ENCODE measurements at regions not wholly inside any gene's neighbourhood (a gene's known extent, or its start where the extent isn't known, plus 50 kb on each side); places are given as distances from the start of the nearest gene placed in this dataset.

DNA sequence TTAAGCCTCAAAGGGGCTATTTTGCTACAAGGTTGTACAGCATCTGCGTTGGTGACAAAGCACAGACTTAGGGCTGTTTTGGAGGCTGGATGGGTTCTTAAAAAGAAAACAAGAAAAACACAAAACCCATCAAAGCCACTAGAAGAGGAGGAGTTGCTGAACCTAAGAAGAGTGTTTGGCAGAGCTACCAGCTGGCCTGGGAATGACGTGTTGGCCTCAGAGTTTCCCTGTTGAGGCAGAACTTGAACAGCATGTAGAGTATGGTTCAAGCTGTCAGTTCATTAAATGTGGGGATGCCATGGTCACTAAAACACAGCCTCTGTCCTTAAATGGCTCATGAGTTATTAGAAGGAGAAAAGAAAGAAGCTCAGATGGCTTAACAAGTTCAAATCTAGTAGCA, 162.5 kb downstream of the TTC32 start:
- H3K4me3 ChIP-seq (ENCODE audit: low read depth, low read length): no peak overlapping the region
- TF ChIP-seq, protein P1, sequence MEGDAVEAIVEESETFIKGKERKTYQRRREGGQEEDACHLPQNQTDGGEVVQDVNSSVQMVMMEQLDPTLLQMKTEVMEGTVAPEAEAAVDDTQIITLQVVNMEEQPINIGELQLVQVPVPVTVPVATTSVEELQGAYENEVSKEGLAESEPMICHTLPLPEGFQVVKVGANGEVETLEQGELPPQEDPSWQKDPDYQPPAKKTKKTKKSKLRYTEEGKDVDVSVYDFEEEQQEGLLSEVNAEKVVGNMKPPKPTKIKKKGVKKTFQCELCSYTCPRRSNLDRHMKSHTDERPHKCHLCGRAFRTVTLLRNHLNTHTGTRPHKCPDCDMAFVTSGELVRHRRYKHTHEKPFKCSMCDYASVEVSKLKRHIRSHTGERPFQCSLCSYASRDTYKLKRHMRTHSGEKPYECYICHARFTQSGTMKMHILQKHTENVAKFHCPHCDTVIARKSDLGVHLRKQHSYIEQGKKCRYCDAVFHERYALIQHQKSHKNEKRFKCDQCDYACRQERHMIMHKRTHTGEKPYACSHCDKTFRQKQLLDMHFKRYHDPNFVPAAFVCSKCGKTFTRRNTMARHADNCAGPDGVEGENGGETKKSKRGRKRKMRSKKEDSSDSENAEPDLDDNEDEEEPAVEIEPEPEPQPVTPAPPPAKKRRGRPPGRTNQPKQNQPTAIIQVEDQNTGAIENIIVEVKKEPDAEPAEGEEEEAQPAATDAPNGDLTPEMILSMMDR (IDR thresholded peaks at IDR 0.05; ENCODE audit: borderline replicate concordance, insufficient read depth, low read depth, low read length): no peak

DNA sequence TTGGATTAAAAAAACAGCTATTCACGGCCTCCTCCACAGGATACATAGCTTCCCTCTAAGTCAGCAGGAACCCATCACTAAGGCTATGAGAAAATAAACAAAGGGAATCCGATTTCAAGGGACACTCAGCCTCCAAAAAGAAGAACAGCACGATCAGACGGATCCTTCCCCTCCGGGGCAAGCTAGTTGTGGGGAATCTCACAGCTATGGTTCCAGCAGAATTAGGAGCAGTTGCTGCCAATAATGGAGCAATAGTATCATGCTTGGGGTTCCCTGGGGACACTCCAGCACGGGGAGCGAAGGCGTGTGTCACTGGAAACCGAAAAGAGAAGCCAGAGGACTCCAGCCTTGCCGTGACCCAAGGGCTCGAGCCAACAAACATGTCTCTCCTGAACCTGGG, 163.1 kb downstream of the TTC32 start:
- TF ChIP-seq, protein P1 (IDR thresholded peaks at IDR 0.05; ENCODE audit: borderline replicate concordance, insufficient read depth, low read depth, low read length): no peak

GRCh38 chr2:19736191-19736831, 165.5 kb downstream of the TTC32 start:
- TF ChIP-seq, protein P1 (IDR thresholded peaks at IDR 0.05; ENCODE audit: borderline replicate concordance, insufficient read depth, low read depth, low read length): no peak
- H3K4me3 ChIP-seq (ENCODE audit: low read depth, low read length): no peak overlapping the region

More for the DNA sequence above, 163.1 kb downstream of the TTC32 start:
- H3K4me3 ChIP-seq (ENCODE audit: low read depth, low read length): no peak overlapping the region

DNA sequence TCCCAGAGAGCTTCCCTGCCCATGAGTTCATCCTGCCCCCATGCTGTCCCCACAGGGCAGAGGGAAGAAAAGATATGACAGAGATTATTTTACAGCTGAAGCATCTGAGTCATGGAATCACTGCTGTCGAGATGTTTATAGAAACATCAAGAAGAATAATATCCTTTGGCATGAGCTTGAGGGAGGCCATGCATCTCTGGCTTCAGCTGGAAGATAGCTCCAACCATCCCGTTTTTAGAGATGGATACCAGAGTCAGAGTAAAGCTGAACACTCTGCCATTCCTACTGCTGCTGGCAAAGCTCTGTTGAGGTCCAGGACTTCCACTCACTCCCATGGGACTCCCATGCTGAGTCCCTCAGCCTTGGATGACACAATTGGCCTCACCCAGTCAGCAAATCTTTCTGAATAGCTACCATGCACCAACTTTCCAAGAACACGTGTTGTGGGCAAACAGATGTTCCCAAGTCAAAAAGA, 167.8 kb downstream of the TTC32 start:
- TF ChIP-seq, protein P1 (IDR thresholded peaks at IDR 0.05; ENCODE audit: borderline replicate concordance, insufficient read depth, low read depth, low read length): no peak
- no peak overlapping the region for H3K4me3 ChIP-seq (ENCODE audit: low read depth, low read length)

GRCh38 chr2:19733390-19733789, 168.4 kb downstream of the TTC32 start:
- H3K4me3 ChIP-seq (ENCODE audit: low read depth, low read length): no peak overlapping the region
- TF ChIP-seq, protein P1 (IDR thresholded peaks at IDR 0.05; ENCODE audit: borderline replicate concordance, insufficient read depth, low read depth, low read length): no peak

- TF ChIP-seq, protein P1 (IDR thresholded peaks at IDR 0.05; ENCODE audit: borderline replicate concordance, insufficient read depth, low read depth, low read length): no peak
These were observed 169.5 kb downstream of the TTC32 start for GRCh38 chr2:19732255-19732654.

DNA sequence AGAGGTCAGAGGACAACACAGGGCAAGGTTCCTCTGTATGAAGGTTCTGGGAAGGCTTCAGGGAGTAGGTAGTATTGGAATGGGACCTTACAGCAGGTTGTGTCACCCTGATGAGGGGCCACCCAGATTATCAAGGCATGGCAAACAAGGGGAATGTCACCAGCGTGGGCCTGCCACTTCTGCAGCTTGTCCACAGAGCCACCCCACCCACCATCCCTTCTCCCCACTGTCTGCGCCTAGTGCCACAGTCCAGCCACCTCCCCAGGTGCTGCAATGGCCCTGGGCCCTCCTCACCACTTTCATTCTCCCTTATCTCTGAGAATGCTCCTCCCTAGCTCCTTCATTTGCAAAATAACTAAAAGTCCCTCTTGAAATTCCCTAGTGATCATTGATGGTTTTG, 170.3 kb downstream of the TTC32 start:
- TF ChIP-seq, protein P1 (IDR thresholded peaks at IDR 0.05; ENCODE audit: borderline replicate concordance, insufficient read depth, low read depth, low read length): no peak
- no peak overlapping the region for H3K4me3 ChIP-seq (ENCODE audit: low read depth, low read length)

More at GRCh38 chr2:19732255-19732654, 169.5 kb downstream of the TTC32 start:
- H3K4me3 ChIP-seq (ENCODE audit: low read depth, low read length): no peak overlapping the region
